H7 (cell line): ENCODE measurements at regions not wholly inside any gene's neighbourhood (a gene's known extent, or its start where the extent isn't known, plus 50 kb on each side); places are given as distances from the start of the nearest gene placed in this dataset.
"Not testable (repeated sequence)": the region's sequence is repeated elsewhere in the genome, so short reads cannot be mapped to it uniquely, and the experiment has no call there.

ENCODE experiments used
- DNase-seq: peaks from one replicate; pipeline ENCODE4 v3.0.0; 2012
- H3K27me3 ChIP-seq: 2 replicates; pipeline ENCODE4 v1.6.0; 2011; ENCODE audit warnings: mild to moderate bottlenecking, low read length; ENCODE audit not compliant: control insufficient read depth, insufficient read depth
- H3K36me3 ChIP-seq: replicated peaks from 2 replicates; pipeline ENCODE4 v1.5.1; 2011; ENCODE audit warnings: low read length; ENCODE audit not compliant: control insufficient read depth, insufficient read depth
- H3K4me3 ChIP-seq: 2 replicates; pipeline ENCODE4 v1.5.1; 2011; ENCODE audit warnings: low read depth, mild to moderate bottlenecking, control low read depth, low read length, moderate library complexity; ENCODE audit not compliant: insufficient read depth

DNA sequence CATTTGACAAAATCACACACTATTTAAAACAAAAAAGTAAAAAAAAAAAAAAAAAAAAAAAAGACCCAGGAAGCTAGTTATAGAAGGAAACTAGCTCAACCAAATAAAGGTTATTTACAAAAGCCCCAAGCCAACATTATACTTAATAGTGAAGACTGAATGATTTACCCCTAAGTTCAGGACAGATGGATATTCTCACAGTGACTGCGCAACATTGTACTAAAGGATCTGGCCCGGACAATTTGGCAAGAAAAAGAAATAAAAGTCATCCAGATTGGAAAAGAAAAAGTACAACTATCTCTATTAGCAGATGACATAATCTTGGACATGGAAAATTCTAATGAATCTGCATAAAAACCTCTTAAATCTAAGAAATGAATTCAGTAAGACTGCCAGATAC, 936.0 kb upstream of the ADAMTS5 start:
- not testable (repeated sequence) for H3K4me3 ChIP-seq, H3K27me3 ChIP-seq, H3K36me3 ChIP-seq, DNase-seq

DNA sequence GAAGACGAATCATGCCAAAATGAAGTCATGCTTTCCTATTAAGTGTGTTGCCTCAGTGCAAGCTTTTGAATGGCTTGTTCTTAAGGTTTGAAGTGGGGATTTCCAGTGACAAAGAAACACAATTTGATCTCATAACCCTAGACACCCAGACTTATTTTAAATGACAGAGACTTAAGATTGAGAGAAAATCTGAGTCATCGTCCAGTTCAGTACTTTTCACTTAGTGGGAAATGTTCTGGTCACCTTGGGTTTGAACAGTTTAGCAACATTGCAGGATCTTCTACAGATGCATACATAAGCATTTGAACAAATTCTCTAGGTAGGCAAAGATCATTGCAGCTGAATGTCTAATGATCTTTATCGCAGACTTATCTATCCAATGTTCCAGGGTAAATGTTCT, 926.7 kb upstream of the ADAMTS5 start:
- not testable (repeated sequence) for H3K4me3 ChIP-seq, DNase-seq, H3K27me3 ChIP-seq, H3K36me3 ChIP-seq

DNA sequence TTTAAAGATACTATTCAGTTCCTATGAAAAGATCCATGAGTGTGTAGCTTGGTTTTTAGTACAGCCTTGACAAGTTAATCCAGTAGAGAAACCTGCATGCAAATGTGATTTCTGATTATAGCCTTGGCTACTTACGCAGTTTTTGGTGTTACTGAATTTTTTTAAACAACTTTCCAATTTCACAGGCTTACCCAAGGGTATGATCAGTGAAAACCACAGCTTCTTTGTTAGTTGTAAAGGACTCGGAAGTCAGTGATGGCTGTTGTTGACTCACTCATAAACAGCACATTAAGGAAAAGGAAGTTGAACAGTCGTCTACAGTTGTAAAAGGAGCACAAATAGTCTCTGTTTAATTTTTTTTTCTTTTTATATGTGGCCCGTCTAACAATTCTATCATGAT, 924.6 kb upstream of the ADAMTS5 start:
- H3K4me3 ChIP-seq, H3K27me3 ChIP-seq, DNase-seq, H3K36me3 ChIP-seq: not testable (repeated sequence)

DNA sequence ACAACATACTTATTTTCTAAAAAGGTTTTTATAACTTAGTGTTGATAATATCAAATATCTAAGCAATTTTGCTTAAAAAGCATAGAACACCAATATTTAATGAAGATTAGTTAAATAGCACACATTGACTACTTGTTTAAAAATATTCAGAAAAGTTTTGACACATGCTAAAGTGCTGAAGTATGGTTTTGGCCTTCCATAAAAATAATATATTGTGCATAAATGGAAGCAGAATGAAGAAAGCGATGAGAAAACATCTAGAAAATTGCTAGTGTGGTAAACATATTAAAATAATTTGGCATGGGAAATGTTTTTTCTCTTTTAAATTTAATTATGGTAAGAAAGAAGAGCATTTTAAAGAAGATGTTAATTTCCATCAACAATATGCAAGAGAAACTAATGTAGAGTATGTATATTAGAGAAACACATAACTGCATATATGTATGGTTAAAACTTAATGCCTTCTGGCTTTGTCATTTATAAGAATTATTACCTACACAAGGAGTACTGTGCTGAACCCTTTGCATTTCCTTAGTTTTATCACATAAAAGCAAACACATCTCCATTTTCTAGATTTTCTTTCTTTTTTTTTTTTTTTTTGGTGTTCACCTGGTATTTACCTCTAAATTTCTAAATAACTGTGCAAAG, 921.0 kb upstream of the ADAMTS5 start:
- not testable (repeated sequence) for H3K27me3 ChIP-seq, H3K36me3 ChIP-seq, H3K4me3 ChIP-seq, DNase-seq

DNA sequence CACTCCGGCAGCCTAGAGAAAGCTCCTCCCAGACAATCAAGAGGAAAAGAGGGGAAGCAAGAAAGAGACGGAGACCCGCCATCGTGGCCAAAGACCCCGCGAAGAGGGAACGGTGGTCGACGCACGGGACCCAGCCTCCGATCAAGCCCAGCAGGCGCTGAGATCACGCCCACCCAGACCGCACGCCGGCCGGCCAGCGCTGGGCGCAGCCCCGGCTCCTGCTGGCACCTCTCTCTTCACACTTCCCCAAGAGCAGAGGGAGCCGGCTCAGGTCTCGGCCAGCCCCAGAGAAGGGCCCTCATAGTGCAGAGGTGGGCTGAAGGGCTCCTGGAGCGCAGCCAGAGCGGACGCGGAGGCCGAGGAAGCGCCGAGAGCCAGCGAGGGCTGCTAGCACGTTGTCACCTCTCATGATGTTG, 918.4 kb upstream of the ADAMTS5 start:
- DNase-seq, result peak; percentile 1
- no peaks in the 10 kb centered on the region for H3K36me3 ChIP-seq
- H3K4me3 ChIP-seq, result no peak overlapping the region
- no peaks in the 10 kb centered on the region for H3K27me3 ChIP-seq

DNA sequence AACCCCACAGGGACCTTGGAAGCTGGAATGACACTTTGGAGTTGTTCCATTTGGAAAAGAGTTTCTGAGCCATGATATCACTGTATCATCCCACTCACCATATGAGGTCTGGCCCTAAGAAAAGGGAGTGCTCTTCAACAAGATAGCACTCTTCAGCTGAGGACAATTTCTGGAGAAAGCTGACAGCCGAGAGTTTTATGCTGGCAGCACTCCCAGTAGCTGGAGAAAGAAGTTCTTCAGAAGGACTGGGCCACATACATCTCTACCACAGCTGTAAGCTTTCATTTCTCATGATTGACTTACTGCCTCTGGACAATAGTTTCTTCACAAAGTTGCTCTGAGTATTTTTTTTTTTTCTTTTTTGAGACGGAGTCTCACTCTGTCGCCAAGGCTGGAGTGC, 914.4 kb upstream of the ADAMTS5 start:
- H3K4me3 ChIP-seq, H3K36me3 ChIP-seq, H3K27me3 ChIP-seq, DNase-seq: not testable (repeated sequence)

DNA sequence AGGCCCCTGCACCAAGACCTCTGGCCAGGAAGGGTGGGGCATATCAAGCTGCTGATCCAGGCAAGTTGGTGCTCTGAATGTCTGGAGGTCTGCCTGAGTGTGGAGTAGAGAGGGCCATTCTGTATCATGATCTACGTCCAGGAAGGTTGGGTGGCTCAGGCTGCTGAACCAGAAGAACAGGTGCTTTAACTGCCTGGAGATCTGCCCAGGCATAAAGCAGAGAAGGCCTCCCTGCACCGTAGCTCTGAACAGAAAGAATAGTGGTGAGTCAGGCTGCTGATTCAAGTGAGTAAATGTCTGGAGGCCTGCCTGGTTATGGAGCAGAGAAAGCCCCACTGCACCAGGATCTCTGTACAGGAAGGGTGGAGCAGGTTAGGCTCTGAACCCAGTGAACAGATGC, 905.5 kb upstream of the ADAMTS5 start:
- not testable (repeated sequence) for DNase-seq, H3K4me3 ChIP-seq, H3K27me3 ChIP-seq, H3K36me3 ChIP-seq

DNA sequence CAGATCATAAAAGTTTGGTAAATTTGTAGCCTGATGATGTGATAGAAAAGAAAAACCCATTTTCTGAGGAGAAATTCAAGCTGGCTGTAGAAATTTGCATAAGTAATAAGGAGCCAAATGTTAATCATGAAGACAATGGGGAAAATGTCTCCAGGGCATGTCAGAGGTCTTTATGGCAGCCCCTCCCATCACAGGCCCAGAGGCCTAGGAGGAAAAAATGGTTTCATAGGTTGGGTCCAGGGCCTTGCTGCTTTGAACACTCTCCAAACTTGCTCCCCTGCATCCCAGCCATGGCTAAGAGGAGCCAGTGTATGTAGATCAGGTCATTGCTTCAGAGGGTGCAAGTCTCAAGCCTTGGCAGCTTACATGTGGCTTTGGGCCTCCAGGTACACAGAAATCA, 903.9 kb upstream of the ADAMTS5 start:
- not testable (repeated sequence) for DNase-seq, H3K4me3 ChIP-seq, H3K27me3 ChIP-seq, H3K36me3 ChIP-seq

DNA sequence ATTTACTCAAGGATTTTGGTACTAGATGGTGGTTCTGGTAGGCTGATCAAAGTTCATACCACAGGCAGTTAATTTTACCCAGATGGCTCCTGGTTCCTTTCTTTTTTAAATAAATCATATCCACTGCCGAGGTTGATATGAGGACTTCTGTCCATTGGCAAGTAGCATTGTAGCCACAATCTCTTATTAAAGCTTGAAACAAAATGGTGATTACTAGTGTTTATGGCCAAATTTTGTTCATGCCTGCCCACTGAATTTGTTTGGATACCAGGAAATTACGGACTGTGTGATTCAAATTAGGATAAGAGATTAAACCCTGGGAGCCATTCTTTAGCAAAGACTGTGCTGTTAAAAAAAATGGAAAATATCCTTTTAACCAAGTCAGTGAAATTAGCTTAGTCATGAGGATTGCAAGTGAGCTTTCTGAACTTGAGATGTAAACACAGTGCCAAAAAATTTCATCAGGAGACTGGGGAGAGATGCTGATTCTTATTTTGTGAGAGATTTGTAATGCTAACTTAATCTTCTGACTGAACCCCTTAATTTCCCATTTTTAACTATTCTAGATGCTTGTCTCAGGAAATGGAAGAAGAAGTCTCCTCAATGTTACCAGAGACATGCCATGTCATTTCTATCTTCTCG, 893.5 kb upstream of the ADAMTS5 start:
- not testable (repeated sequence) for H3K36me3 ChIP-seq, DNase-seq, H3K27me3 ChIP-seq, H3K4me3 ChIP-seq

DNA sequence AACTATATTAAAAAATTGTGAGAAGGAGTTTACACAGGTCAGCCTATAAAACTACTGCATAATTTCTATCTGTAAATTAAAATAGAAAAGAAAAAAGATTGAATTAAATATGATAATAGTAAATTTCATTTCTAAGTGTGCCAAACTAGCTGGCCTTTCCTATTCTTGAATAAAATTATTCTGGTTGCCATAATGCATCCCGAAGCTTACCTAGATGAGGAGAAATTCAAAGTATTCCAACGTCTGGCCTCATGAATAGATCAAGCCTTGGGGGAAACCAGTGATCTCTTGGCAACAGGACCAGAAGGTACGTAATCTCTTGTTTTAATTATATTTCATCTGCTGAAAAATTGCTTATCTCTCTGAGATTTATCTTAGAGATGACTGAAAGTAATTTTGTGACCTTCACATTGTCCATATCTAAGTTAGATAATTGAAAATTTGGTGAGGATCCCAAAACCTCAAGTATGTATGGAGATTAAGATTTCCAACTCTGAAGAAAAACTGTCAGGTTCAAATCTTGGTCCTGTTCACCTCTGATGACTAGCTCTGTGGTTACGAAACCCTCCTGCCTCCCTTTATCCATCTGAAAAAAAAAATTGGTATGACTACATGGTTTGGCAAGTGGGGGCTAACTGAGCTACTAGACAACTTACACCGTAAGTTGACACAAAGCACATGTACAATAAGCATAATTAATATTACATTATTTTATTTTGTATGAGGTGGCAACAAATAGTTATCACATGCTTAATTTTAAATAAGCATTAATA, 891.4 kb upstream of the ADAMTS5 start:
- DNase-seq, H3K4me3 ChIP-seq, H3K27me3 ChIP-seq, H3K36me3 ChIP-seq: not testable (repeated sequence)

DNA sequence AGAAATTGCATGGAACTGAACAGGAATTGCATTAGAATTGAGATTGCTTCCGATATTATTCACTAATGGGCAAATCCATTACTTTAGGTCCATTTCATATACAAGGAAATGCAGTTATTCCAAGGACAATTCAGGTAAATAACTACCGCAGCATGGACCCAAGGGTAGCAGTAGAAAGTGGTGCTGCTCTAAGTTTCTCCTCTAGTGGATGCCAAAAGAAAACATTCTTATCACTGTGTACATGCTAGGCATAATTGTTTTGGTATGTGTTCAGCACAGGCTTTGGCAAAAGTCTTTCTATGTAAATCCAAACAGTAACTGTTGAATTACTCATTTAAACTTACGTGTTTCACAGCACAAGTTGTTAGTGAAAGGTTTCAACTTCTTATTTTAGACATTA, 890.1 kb upstream of the ADAMTS5 start:
- DNase-seq, H3K4me3 ChIP-seq, H3K36me3 ChIP-seq, H3K27me3 ChIP-seq: not testable (repeated sequence)

DNA sequence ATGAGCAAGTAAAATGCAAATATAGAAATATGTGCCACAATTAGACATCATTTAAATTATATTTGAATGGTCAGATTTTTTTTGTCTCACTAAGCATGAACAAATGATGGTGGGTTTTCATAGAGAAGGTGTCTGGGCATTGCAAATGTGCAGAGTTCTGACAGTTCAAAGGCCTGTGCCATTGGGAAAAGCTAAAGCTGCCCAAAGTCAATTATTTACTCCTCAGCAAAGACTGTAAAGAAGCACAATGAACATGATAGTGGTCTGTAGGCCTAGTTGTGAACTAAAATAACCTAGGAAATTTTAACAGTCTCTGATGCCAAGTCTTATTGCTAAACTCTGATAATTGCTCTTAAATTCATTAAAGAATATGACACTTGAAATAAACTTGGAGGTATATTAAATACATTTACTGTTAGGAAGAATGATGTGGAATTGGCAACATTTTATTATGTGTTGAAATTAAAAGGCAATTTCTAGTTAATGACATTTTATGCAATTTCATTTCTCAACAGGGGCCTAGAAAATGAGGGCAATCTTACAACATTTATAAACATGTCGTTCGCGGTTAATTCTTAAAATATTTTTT, 874.3 kb upstream of the ADAMTS5 start:
- no peaks in the 10 kb centered on the region for H3K36me3 ChIP-seq
- no peak overlapping the region for H3K4me3 ChIP-seq
- no peaks in the 10 kb centered on the region; the same call in 1 of the 2 replicates for H3K27me3 ChIP-seq
- no peak for DNase-seq

DNA sequence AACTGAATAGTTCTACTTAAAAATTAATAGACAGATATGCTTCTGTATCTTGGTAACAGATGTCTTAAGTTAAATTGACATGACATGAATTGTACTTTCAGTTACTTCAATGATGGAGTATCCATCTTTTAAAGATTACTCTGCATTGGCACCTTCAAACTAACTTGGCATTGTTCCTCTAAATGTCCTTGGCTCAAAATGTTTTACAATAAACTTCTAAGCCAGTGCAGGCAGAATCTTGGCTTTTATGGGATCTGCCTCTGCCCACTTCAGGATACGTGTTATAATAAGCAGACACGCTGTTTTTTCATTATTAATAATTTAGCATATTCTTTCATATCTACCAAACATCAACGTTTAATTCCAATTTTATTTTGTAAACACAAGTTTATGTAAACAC, 873.4 kb upstream of the ADAMTS5 start:
- H3K4me3 ChIP-seq, result no peak overlapping the region
- DNase-seq, result no peak
- no peaks in the 10 kb centered on the region; the same call in 1 of the 2 replicates for H3K27me3 ChIP-seq
- no peaks in the 10 kb centered on the region for H3K36me3 ChIP-seq

DNA sequence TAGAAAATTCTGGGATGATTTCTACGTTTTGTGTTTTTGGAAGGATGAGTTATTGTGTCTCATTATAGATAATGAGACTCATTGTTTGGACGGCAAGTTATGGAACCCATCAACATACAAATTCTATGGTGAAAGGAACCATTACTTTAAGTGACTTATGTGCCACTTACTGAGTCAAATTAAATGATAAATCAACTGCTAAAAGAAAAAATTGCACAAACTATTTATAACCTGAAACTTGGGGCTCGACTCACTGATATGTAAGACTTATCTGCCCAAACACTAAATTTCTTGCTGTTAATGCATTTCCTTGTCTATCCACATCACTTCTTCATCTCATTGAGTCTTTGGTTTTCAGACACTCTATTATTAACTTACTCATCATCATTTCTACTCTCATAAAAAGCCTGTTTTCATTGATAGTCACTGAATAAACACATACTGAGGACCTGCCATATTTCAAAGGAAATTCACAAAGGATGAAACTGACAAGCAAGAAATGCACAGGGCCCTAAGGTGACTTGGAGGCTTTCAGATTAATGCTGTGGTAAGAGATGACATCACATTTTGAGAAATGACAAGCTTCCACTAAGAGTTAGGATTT, 872.7 kb upstream of the ADAMTS5 start:
- DNase-seq, result no peak
- Histone ChIP-seq H3K36me3 (no peaks in the 10 kb centered on the region), H3K27me3 (no peaks in the 10 kb centered on the region; the same call in 1 of the 2 replicates), H3K4me3 (no peak overlapping the region)
